ENCODE measurements at regions not wholly inside any gene's neighbourhood (a gene's known extent, or its start where the extent isn't known, plus 50 kb on each side); places are given as distances from the start of the nearest gene placed in this dataset.

DNA sequence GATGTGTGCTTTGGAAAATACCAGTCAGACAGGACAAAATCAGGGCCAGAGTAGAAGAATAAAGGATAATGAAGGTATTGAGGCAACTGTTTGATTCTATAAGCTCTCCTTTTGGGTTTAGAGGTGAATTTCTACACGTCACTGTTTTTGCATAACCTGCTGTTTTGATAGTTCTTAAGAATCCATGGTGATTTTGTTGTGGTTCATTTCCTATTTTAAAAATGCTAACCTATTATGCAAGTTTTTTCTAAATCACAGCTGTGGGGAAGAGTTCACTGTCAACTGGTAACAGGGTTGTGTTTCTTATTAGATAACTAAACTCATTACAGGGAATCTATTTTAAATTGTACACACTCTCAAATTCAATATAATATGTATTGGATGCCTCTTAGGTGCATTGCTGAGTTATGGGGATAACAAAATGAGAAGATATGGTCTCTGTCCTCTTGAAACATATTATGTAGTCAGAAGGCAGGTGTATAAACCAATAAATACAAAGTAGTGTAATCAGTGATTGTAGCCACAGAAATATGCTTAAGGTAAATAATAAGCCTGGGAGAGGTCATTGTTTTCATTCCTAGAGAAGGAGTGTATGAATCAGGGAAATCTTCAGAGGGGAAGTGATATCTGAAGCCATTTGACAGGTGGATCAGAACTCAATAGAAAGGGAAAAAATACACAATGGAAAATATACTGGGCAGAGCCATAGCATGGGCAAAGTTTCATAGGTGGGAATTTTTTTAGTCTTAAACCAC, 192.5 kb downstream of the FAT3 start:
- DNase-seq (ENCODE audit: low spot score): no peak
- Histone ChIP-seq H3K27me3 (ENCODE audit: control insufficient read depth in 4 of 4, insufficient read depth in 4 of 4, low read length in 3 of 4) (peaks cover 0 to 8% (median 0%) of the 10 kb centered on the region in 4 donors), H3K4me1 (ENCODE audit: control insufficient read depth in 4 of 4, insufficient read depth in 4 of 4, low read length in 3 of 4) (no peaks in the 10 kb centered on the region), H3K4me3 (ENCODE audit: low read depth in 1 of 3, low read length in 3 of 3) (no peak overlapping the region), H3K9me3 (ENCODE audit: control insufficient read depth in 4 of 4, low read length in 3 of 4) (no peaks in the 10 kb centered on the region), H3K9ac (ENCODE audit: low read depth in 1 of 2, low read length in 2 of 2) (no peak overlapping the region), H3K36me3 (ENCODE audit: control insufficient read depth in 4 of 4, insufficient read depth in 3 of 4, low read depth in 1 of 4, low read length in 3 of 4) (no peaks in the 10 kb centered on the region), H3K27ac (ENCODE audit: low read depth in 1 of 2, low read length in 2 of 2) (no peak overlapping the region)
- TF ChIP-seq, protein P1, sequence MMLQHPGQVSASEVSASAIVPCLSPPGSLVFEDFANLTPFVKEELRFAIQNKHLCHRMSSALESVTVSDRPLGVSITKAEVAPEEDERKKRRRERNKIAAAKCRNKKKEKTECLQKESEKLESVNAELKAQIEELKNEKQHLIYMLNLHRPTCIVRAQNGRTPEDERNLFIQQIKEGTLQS (IDR thresholded peaks at IDR 0.05): no peak
- TF ChIP-seq TAF1 (conservative IDR thresholded peaks at IDR 0.05) (no peak), SP1 (IDR thresholded peaks at IDR 0.05) (no peak), HNF4A (conservative IDR thresholded peaks at IDR 0.05) (no peak), RAD21 (IDR thresholded peaks at IDR 0.05) (no peak), HNF4G (IDR thresholded peaks at IDR 0.05) (no peak)
- TF ChIP-seq, protein P2, sequence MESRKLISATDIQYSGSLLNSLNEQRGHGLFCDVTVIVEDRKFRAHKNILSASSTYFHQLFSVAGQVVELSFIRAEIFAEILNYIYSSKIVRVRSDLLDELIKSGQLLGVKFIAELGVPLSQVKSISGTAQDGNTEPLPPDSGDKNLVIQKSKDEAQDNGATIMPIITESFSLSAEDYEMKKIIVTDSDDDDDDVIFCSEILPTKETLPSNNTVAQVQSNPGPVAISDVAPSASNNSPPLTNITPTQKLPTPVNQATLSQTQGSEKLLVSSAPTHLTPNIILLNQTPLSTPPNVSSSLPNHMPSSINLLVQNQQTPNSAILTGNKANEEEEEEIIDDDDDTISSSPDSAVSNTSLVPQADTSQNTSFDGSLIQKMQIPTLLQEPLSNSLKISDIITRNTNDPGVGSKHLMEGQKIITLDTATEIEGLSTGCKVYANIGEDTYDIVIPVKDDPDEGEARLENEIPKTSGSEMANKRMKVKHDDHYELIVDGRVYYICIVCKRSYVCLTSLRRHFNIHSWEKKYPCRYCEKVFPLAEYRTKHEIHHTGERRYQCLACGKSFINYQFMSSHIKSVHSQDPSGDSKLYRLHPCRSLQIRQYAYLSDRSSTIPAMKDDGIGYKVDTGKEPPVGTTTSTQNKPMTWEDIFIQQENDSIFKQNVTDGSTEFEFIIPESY (IDR thresholded peaks at IDR 0.05): no peak
- TF ChIP-seq, protein P3, sequence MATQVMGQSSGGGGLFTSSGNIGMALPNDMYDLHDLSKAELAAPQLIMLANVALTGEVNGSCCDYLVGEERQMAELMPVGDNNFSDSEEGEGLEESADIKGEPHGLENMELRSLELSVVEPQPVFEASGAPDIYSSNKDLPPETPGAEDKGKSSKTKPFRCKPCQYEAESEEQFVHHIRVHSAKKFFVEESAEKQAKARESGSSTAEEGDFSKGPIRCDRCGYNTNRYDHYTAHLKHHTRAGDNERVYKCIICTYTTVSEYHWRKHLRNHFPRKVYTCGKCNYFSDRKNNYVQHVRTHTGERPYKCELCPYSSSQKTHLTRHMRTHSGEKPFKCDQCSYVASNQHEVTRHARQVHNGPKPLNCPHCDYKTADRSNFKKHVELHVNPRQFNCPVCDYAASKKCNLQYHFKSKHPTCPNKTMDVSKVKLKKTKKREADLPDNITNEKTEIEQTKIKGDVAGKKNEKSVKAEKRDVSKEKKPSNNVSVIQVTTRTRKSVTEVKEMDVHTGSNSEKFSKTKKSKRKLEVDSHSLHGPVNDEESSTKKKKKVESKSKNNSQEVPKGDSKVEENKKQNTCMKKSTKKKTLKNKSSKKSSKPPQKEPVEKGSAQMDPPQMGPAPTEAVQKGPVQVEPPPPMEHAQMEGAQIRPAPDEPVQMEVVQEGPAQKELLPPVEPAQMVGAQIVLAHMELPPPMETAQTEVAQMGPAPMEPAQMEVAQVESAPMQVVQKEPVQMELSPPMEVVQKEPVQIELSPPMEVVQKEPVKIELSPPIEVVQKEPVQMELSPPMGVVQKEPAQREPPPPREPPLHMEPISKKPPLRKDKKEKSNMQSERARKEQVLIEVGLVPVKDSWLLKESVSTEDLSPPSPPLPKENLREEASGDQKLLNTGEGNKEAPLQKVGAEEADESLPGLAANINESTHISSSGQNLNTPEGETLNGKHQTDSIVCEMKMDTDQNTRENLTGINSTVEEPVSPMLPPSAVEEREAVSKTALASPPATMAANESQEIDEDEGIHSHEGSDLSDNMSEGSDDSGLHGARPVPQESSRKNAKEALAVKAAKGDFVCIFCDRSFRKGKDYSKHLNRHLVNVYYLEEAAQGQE (IDR thresholded peaks at IDR 0.05): no peak
- WGBS: 90% methylated on average over 1 of the region's 1 CpG

DNA sequence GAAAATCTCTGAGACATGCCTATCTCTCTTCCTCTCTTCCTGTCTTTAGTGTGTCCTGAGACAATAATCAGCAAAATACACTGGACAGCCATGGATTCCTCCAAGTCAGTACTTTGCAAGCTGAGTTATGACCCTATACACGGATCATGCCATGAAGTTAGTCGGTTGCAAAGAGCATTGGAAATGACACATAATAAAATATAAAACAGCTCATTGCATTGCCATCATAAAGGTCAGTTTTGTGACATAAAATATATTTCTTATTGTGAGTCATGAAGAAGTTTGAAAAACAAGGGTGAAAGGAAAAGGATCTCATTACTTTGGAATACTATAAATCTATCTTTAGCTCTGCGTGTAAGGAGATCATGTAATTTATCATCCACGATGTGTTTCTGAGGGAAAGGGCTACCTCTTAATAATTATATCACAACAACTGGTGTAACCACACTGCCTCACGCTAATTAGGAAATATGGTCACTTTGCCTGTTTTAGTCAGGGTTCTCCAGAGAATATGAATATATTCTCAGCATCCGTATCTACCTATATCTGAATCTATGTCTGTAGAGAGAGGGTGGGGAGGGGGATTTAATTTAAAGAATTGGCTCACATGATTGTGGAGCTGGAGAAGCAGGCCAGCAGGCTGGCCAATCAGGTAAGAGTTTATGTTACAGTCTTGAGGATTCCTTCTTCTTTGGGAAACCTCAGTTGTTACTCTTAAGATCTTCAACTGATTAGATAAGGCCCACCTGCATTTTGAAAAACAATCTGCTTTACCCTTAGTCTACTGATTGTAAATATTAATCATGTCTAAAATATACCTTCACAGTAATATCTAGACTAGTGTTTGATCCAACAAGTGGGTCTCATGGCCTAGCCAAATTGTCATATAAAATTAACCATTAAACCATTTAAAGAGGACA, 198.8 kb downstream of the FAT3 start:
- Histone ChIP-seq H3K36me3 (ENCODE audit: control insufficient read depth in 4 of 4, insufficient read depth in 3 of 4, low read depth in 1 of 4, low read length in 3 of 4) (no peaks in the 10 kb centered on the region), H3K9me3 (ENCODE audit: control insufficient read depth in 4 of 4, low read length in 3 of 4) (no peaks in the 10 kb centered on the region), H3K9ac (ENCODE audit: low read depth in 1 of 2, low read length in 2 of 2) (no peak overlapping the region), H3K27ac (ENCODE audit: low read depth in 1 of 2, low read length in 2 of 2) (no peak overlapping the region), H3K4me3 (ENCODE audit: low read depth in 1 of 3, low read length in 3 of 3) (no peak overlapping the region), H3K27me3 (ENCODE audit: control insufficient read depth in 4 of 4, insufficient read depth in 4 of 4, low read length in 3 of 4) (peaks cover 0 to 3% (median 0%) of the 10 kb centered on the region in 4 donors), H3K4me1 (ENCODE audit: control insufficient read depth in 4 of 4, insufficient read depth in 4 of 4, low read length in 3 of 4) (no peaks in the 10 kb centered on the region)
- TF ChIP-seq, protein P2 (IDR thresholded peaks at IDR 0.05): no peak
- TF ChIP-seq SP1 (IDR thresholded peaks at IDR 0.05) (no peak), FOXA2 (IDR thresholded peaks at IDR 0.05) (no peak), JUND (IDR thresholded peaks at IDR 0.05) (no peak), TAF1 (conservative IDR thresholded peaks at IDR 0.05) (no peak), HNF4A (conservative IDR thresholded peaks at IDR 0.05) (no peak), FOXA1 (IDR thresholded peaks at IDR 0.05) (no peak), RXRA (IDR thresholded peaks at IDR 0.05) (no peak), YY1 (IDR thresholded peaks at IDR 0.05) (no peak), HNF4G (IDR thresholded peaks at IDR 0.05) (no peak)
- TF ChIP-seq, protein P3 (IDR thresholded peaks at IDR 0.05): no peak
- 85% methylated on average over 6 of the region's 6 CpGs for WGBS
- DNase-seq (ENCODE audit: low spot score): no peak

Measured in liver (tissue), 7 donors.